ENCODE measurements at regions not wholly inside any gene's neighbourhood (a gene's known extent, or its start where the extent isn't known, plus 50 kb on each side); places are given as distances from the start of the nearest gene placed in this dataset.

- no peak for DNase-seq (ENCODE audit: low read depth in 4 of 4, low spot score in 3 of 4)
Measured at GRCh38 chr6:4470698-4471210, 305.4 kb upstream of the CDYL start.

DNA sequence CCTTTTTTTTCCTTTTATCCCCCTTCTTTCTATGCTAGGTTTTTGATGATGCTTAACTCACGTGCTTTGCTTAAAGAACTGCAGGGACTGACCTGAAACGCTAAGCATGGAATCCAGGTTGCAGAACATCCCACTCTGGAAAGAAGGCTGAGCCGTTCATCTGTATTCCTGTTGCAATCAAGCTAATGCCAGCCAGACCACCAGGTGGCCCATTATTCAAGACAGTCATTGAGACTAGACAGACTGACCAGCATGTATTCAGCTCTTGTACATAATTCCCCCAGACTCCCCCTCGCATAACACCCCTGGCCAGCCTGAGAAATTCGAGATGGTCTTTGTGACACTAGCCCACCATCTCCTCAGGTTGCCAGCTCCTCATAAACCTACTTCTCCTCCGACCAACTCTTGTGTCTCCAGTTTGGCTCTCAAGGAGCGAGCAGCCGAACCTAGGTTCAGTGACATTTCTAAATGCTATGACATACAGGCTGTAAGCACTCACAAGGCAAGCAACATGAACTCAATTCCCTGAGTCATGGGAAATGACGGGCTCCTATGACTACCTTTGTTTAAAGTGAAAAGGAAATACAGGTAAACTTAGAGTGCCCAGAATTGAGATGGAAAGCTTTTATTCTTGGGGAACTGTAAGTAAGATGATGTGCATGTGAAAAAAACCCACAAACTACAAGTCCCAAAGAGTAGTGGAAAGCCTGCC, 309.3 kb upstream of the CDYL start:
- DNase-seq (ENCODE audit: low read depth in 4 of 4, low spot score in 3 of 4), result no peak

GRCh38 chr6:4466261-4466660, 309.9 kb upstream of the CDYL start:
- no peak for DNase-seq (ENCODE audit: low read depth in 4 of 4, low spot score in 3 of 4)

GRCh38 chr6:4464638-4465037, 311.6 kb upstream of the CDYL start:
- DNase-seq (ENCODE audit: low read depth in 4 of 4, low spot score in 3 of 4), result no peak

- DNase-seq (ENCODE audit: low read depth in 4 of 4, low spot score in 3 of 4), result no peak
Measured at GRCh38 chr6:4463236-4463635, 313.0 kb upstream of the CDYL start.

- DNase-seq (ENCODE audit: low read depth in 4 of 4, low spot score in 3 of 4), result no peak
Measured at GRCh38 chr6:4460586-4461475, 315.4 kb upstream of the CDYL start.

DNA sequence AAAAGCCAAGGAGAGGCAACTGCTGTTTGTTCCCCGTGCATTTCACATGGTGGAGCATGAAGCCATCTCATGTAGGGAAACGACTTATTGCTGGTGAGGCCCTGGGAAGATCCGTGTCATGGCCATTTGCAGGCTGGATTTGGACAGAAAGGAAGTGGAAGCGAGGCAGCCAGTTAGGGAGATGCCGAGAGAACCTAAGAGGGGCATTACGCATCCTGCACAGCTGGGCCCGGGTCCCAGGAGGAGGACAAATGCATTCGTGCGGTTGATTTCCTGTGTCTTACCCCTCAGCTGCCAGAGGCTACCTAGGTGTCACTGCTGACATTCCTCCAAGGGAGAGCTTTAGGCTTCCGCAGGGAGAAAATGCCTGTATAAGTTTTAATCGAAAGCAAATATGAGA, 316.2 kb upstream of the CDYL start:
- DNase-seq (ENCODE audit: low read depth in 4 of 4, low spot score in 3 of 4), result no peak

DNA sequence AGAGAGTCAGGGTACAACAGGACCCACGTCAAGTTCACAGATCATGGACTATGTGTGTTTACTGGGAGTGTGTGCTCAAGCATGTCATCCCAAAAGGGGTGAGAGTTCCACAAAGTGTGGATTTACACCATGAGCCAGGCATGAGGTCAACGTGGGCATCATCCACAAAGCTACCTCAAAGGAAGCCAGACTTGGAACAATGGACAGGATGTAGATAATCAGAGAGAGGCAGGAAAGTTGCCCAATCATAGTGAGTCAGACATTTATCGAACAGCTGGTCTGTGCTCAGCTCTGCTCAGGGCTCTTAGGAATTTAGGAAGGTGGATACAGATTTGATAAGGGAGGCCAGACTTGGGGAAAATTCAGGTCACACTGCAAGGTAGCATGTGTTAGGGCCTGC, 317.2 kb upstream of the CDYL start:
- no peak for DNase-seq (ENCODE audit: low read depth in 4 of 4, low spot score in 3 of 4)

DNA sequence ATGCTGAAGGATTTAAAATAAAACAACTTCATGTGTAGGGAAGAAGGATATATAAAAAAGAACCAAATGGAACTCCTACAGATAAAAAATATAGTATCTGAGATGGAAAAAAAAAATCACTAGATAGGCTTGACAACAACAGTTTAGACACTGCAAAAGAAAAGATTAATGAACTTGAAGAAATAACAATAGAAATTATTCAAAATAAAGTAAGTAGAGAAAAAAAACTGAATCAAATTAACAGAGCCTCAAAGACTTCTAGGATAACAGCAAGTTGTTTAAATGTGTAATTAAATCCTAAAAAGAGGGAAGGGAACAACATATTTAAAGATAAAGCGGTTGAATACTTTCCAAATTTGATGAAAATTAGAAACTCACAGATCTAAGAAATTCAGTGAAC, 316.3 kb upstream of the ECI2 start:
- no peak for DNase-seq (ENCODE audit: low read depth in 4 of 4, low spot score in 3 of 4)

- no peak for DNase-seq (ENCODE audit: low read depth in 4 of 4, low spot score in 3 of 4)
Measured at GRCh38 chr6:4451081-4451480, 315.7 kb upstream of the ECI2 start.

DNA sequence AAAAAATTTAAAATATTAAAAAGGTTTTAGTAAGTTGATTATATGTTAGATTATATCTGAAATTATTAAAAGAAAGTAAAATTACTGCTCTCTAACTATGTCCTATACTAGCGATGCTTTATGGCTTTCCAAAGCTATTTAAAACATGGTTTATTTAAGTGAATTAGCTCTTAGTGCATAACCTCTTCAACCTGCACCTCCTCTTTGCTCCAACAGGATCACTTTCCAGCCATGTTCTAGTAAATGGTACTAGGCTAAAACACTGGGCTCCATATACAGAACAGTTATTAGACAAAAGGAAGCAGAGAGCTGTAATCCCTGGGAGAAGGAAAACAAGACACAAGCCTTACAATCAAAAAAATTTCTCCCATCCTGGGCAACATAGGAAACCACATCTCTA, 314.9 kb upstream of the ECI2 start:
- DNase-seq (ENCODE audit: low read depth in 4 of 4, low spot score in 3 of 4), result no peak

GRCh38 chr6:4449409-4449808, 314.0 kb upstream of the ECI2 start:
- no peak for DNase-seq (ENCODE audit: low read depth in 4 of 4, low spot score in 3 of 4)

DNA sequence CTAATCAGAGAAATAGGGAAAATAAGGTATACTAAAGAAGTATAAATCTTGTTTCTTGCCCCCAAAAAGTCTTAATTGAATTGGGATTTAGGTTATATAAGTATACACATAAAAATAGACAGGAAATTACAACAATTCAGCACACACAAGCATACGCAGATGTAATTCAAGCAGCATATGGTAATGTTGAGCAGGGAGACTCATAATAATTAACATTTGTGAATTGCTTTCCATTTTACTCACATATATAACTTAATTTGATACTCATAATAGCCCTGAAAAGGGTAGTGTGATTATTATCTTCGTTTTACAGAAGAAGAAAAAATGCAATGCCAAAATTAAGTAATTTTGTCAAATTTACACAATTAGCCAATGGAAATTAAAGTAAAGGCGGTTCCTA, 313.5 kb upstream of the ECI2 start:
- no peak for DNase-seq (ENCODE audit: low read depth in 4 of 4, low spot score in 3 of 4)

- DNase-seq (ENCODE audit: low read depth in 4 of 4, low spot score in 3 of 4), result no peak
Measured at GRCh38 chr6:4447639-4448330, 312.4 kb upstream of the ECI2 start.

- DNase-seq (ENCODE audit: low read depth in 4 of 4, low spot score in 3 of 4), result no peak
Measured at GRCh38 chr6:4446982-4447381, 311.6 kb upstream of the ECI2 start.

GRCh38 chr6:4441981-4442434, 306.6 kb upstream of the ECI2 start:
- DNase-seq (ENCODE audit: low read depth in 4 of 4, low spot score in 3 of 4), result no peak

DNA sequence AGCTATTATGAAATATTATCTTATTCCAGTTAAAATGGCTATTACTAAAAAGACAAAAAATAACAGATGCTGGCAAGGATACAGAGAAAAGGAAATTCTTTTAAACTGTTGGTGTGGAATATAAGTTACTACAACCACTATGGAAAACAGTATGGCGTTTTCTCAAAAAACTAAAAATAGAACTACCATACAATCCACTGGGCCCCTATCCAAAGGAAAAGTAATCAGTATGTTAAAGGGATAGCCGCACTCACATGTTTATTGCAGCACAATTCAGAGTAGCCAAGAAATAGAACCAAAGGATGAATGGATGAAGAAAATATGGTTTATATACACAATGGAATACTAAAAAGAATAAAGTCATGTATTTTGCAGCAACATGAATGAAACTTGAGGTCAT, 303.8 kb upstream of the ECI2 start:
- no peak for DNase-seq (ENCODE audit: low read depth in 4 of 4, low spot score in 3 of 4)

GRCh38 chr6:4437342-4437741, 302.0 kb upstream of the ECI2 start:
- DNase-seq (ENCODE audit: low read depth in 4 of 4, low spot score in 3 of 4), result no peak

GRCh38 chr6:4435981-4436445, 300.6 kb upstream of the ECI2 start:
- DNase-seq (ENCODE audit: low read depth in 4 of 4, low spot score in 3 of 4), result no peak

DNA sequence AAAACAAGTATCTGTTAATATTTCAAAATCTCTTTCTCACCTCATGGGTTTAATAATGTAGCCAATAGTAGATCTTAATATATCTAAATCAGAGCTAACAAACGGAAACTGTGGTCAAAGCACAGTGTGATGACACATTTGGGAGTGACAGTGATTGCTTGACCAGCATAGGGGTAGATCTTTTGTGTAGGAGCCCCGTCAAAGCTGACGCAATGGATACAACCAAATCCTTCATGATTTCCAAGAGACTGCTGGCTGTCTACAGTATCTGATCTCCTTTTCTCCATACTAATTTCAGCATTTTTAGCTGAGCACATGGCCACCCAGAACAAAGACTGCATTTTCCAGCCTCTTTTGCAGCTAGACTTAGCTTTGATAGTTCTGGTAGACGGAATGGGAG, 299.3 kb upstream of the ECI2 start:
- no peak for DNase-seq (ENCODE audit: low read depth in 4 of 4, low spot score in 3 of 4)

- no peak for DNase-seq (ENCODE audit: low read depth in 4 of 4, low spot score in 3 of 4)
Measured at GRCh38 chr6:4433199-4433598, 297.8 kb upstream of the ECI2 start.
